SKM-1 treated with dmso at 0.1 percent for 144 hours (cell line): ENCODE measurements at regions not wholly inside any gene's neighbourhood (a gene's known extent, or its start where the extent isn't known, plus 50 kb on each side); places are given as distances from the start of the nearest gene placed in this dataset.
A peak's percentile ranks its signal among the peaks of the same experiment; 100 is the strongest.
"Not testable (repeated sequence)": the region's sequence is repeated elsewhere in the genome, so short reads cannot be mapped to it uniquely, and the experiment has no call there.

Experiments used
- DNase-seq: peaks from one replicate; lab custom pipeline; 2025; ENCODE audit not compliant: unreplicated experiment; lab: John Stamatoyannopoulos, UW

GRCh38 chr12:65673732-65674131 lies 150.6 kb upstream of the HMGA2 start:
- DNase-seq: no peak

DNA sequence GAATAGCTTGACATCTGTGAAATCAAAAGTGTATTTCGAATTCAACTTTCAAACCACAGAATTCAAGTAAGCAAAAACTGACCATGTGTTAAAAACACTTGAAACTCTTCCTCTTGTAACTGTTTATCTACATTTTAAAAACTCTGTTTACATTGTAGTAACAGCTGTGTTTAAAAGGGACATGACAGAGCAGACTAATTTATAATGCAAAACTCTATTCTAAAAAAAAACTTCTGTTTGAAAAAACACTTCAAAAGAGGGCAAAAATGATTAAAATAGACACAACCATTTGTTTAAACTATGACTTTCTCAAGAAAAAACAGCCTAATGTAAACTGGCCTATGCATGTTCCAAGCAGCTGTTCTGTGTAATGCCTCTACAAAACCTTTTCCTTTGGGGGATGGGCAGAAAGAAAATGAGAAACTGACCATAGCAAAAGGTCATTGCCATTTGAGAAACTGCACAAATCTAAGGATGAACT lies 149.1 kb upstream of the HMGA2 start:
- no peak for DNase-seq

- DNase-seq: not testable (repeated sequence)
These were observed 146.1 kb upstream of the HMGA2 start for GRCh38 chr12:65678172-65678571.

- DNase-seq: no peak
These were observed 143.1 kb upstream of the HMGA2 start for GRCh38 chr12:65681226-65681625.

DNA sequence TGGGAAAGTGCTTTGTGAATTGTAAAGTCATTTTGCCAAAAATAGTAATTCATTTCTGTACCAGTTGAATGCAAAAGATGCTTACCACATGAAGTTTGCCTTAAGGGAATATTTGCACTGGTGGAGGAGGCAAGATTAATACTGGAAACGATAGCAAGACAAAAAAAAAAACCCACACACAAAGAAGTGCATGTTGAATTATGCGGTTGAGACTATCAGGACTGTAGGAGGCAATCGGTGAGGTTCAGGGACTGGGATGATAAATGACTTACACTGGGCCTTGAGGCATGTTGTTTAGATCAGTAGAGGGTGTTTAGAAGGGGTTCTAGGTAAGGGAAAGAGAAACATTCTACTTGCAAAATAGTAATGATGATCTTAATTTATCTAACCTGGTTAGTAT lies 142.2 kb upstream of the HMGA2 start:
- no peak for DNase-seq

DNA sequence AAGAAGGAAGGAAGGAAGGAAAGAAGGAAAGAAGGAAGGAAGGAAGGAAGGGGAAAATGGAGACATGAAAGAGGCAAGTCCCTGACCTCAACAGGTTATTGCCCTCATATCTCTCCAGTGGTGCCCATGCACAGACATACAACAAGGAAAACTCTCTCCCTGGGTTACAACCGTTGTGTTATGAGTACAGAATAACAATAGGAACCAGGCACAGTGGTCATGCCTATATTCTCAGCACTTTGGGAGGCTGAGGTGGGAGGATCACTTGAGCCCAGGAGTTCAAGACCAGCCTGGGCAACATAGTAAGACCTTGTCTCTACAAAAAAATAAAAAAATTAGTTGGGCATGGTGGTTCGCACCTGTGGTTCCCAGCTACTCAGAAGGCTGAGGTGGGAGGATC lies 139.4 kb upstream of the HMGA2 start:
- no peak for DNase-seq

DNA sequence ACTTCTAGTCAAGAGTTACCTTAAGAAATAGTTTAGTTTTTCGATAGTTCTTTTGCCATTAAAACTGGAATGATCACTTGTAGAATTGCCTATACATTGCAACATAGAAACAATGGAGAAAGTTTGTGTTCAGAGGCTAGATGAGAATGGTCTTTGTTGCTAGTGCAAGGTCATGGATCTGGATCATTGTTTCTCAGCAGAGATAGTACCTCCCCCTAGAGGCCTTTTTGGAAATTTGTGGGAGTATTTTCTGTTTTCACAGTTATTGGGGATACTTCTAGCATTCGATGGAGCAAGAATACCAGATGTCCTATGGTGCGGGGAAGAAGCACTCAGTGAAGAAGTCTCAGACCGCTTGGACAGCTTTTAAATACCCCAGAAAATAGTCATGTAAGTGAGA lies 138.8 kb upstream of the HMGA2 start:
- peak; percentile 11 for DNase-seq

DNA sequence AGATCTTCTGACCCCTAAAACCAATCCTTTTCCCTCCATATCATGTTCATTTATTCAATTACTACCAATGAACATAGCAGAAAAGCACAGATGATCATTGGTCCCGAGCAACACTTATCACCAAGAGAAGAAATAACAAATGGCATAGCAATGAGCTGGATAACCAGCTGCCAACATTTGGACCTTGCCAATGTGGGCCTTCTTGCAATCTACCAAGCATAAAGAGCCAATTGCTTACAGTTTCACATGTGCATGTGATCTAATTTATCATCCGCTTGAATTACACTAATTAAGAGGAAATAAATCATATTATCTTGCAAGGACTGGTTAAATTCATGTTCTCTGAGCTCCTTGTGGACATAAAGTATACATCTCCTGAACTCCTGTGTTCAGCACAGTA lies 134.8 kb upstream of the HMGA2 start:
- no peak for DNase-seq

DNA sequence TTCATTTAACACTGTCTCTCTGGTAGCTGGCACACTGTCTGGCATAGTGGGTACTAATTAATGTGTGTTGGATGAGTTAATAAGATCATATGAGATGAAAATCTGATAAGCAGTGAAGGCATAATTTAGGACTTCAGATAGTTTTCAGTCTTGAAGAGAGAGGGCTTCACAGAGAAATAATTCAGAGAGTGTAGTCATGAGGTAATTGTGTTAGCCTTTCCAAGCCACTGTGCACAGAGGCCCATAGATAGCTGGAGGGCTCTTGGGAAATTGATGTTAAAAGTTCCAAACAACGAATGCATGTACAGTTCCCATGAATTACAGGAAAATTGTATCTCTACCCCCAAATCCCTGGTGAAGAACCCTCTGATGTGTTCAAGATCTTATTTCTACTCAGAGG lies 133.8 kb upstream of the HMGA2 start:
- no peak for DNase-seq

DNA sequence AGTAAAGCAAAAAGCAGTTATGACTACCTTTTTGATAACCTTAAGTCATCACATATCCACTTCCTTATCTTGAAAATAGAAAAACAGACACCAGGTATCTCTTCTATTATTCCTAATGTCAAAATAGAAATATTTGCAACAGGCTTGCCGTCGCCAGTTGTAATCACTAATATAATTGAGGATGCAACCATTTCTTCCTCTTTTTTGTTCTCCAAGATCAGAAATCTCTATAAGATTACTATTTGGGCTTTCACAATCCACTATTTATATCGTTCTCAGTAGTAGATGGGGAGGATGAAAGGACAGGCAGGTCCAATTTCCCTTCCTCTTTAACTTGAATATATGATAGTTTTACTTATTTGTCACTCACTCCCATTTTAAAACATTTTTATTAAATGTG lies 130.2 kb upstream of the HMGA2 start:
- DNase-seq: no peak

GRCh38 chr12:65695113-65695865 lies 129.0 kb upstream of the HMGA2 start:
- no peak for DNase-seq

DNA sequence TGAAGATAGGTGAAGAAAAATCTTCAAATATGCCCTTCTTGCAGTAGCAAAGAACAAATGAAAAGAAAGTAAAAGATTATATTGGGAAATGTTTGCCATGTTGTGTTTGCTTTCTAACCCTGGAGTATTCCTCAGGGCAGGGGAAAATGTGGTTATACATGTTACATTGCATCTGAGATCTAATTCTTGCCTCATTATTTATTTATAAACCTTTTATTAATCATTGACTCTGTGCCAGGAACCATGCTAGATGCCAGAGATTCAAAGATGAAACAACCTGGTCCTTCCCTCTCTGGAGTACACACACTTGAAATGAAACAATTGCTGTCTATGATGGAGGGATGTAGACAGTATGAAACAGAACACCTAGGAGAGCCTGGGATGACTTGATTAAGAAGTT lies 128.1 kb upstream of the HMGA2 start:
- no peak for DNase-seq

- peak; percentile 42 for DNase-seq
These were observed 125.0 kb upstream of the HMGA2 start for GRCh38 chr12:65699251-65699650.

- DNase-seq: no peak
These were observed 121.1 kb upstream of the HMGA2 start for GRCh38 chr12:65703176-65703575.

- no peak for DNase-seq
These were observed 118.9 kb upstream of the HMGA2 start for GRCh38 chr12:65705380-65705876.

DNA sequence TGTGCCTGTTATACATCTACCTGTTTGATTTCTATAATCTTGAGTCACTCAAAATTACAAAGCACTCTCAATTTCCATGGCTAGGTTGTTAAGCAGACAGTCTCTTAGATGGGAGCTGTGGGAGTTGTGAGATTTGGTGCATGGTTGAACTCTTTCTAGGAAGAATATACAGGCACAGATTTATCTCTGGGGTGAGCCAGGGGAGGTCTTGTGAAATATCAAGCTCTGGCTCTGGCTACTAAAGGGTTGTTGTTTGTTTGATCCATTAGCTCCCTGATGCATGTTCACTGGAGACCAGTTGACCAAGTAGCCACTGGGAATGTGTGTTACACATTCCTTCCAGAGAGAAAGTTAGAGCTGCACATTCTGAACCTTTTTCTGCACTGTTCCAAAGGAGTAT lies 117.2 kb upstream of the HMGA2 start:
- DNase-seq: no peak

- DNase-seq: no peak
These were observed 111.9 kb upstream of the HMGA2 start for GRCh38 chr12:65712260-65713004.

DNA sequence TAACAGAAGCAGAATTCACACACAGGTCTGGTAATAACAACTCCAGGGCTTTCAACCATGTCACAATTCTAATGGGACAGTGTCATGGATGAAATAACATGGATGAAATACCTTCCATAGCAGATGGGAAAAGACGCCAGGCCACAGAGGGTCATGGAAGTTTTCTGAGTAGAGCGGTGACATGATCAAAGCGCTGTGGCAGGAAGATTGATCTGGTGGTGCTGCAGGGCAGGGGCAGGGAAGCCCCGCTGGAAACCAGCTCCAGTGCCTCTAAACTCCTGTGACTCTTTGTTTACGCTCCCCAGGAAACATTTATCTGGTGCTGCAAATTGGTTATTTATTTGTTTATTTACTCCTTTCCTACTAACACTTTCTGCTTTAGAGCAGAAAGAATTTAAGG lies 108.3 kb upstream of the HMGA2 start:
- no peak for DNase-seq

GRCh38 chr12:65720136-65721130 lies 103.8 kb upstream of the HMGA2 start:
- no peak for DNase-seq

GRCh38 chr12:65721541-65722190 lies 102.6 kb upstream of the HMGA2 start:
- no peak for DNase-seq

GRCh38 chr12:65725376-65725775 lies 98.9 kb upstream of the HMGA2 start:
- no peak for DNase-seq
